ENCODE measurements at regions not wholly inside any gene's neighbourhood (a gene's known extent, or its start where the extent isn't known, plus 50 kb on each side); places are given as distances from the start of the nearest gene placed in this dataset.

DNA sequence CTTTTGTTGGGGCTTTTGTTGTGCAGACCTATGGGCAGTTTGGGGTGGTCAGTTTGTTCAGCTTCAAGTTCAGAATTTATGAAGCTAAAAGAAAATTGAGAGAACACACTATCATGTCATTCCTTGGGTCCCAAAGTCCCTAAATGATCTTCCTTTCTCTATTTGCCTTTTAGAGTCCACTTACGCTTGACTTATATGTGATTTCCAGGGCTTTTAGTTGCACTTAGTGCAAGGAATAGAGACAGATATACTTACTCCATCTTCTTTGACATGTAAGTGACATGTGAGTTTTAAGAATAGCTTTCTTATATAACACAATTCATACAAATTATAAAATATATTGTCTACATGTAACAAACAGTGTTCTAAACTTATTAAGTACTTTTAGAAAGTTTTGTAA, 660.1 kb upstream of the SLITRK1 start:
- in situ Hi-C loops (cut with HindIII; ENCODE audit: low sequenced_read_pairs), result no loop called here

DNA sequence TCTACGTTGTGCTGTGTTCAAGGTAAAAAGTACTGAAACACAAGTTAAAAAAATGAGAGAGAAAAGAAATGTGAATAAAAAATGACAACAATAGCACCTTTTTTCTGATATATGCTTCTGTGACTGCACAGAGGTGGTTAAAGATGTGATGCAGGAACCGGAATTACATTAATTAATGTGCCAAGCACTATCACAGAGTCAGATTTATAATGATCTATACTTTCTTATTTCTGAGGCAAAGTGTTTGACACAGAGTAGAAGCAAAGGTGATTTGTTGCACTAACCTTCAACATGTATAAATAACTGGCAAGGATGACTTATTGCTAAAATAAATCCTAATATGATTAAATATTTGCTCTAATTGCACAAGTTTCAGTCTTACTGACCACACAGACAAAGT, 654.6 kb upstream of the SLITRK1 start:
- in situ Hi-C loops (cut with HindIII; ENCODE audit: low sequenced_read_pairs), result no loop called here

DNA sequence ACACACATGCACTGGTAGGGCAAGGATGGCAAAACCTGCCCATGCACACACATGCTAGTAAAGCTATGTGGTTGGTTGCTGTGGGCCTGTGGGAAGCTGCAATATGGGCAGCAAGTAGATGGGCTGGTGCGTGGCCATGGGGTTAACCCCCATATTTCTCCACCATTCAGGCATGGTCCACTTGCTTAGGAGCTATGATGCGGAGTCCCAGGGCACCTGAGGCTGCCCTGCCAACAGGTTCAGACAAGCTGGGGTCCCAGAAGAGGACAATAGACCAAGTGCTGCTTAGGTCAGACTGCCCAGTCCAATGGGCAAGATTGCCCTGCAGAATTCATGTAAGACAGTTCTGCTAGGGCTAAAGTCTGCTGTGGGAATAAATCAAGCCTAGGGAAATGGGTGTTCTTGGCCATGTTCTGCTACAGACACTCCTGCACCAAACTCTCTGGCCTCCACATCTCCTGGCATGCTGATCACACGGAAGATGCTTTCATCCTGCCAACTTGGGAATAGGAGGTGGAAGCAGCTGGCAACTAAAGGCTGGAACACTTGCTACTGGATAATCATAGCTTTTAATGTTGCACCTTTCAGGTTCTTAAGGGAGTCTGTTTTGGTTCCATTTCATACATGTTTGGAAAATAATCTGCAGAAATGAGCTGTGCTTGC, 646.3 kb upstream of the SLITRK1 start:
- in situ Hi-C loops (cut with HindIII; ENCODE audit: low sequenced_read_pairs), result no loop called here

- in situ Hi-C loops (cut with HindIII; ENCODE audit: low sequenced_read_pairs), result no loop called here
Measured at GRCh38 chr13:84525865-84526264, 643.6 kb upstream of the SLITRK1 start.

DNA sequence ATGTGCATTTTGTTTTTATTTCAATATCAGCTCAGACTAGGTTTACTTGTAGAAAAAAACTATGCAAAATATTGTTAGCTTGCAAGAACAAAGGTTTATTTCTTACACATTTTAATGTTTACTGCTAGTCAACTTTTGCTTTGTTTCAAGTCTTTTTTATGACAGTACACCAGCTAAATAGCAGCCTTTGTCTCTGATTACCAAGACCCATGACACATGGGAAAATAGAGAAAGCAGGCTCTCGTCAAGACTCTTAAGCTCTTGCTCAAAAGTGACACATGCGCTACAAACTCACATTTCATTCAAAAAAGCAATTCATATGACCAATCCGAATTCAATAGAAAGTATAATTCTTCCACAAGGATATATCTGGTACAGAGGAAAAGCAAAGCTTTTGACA, 642.3 kb upstream of the SLITRK1 start:
- in situ Hi-C loops (cut with HindIII; ENCODE audit: low sequenced_read_pairs), result no loop called here

DNA sequence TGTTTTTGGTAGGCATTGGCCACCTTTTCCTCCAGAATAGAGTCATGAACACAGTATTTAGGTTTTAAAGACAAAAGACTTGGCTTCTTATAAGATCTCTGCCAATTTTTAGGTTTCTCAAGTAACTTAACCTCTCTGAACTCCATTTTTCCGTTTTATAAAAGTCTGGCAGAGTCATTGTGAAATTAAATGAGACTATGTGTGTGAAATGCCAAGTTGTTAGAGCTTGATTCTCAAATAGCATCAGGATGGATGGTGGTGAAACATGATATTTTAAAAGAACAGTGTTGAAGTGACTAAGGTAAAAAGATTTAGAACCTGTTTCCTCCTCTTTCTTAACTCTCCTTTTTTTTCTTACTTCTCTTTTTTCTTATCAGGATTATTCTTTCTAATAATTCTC, 617.7 kb upstream of the SLITRK1 start:
- in situ Hi-C loops (cut with HindIII; ENCODE audit: low sequenced_read_pairs), result no loop called here

DNA sequence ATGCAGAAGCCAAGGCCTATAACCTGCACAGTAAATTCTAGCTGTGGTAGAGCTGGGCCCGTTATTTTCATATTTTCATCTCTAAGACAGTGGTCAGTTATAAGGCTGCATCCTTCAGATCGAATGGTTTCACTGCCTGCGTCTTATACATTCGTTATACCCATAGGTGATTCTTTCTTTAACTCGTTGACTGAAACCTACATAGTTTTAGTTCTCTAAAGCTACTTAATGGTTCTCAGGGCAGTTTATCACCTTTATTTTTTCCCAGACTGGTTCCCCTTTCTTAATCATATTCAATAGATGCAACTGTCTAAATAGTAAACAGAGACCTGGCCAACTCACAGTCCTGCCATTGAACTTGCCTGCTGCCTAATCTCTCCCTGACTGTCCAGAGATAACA, 615.3 kb upstream of the SLITRK1 start:
- in situ Hi-C loops (cut with HindIII; ENCODE audit: low sequenced_read_pairs), result no loop called here

- in situ Hi-C loops (cut with HindIII; ENCODE audit: low sequenced_read_pairs), result no loop called here
Measured at GRCh38 chr13:84491952-84492351, 609.7 kb upstream of the SLITRK1 start.

GRCh38 chr13:84487752-84488151, 605.5 kb upstream of the SLITRK1 start:
- in situ Hi-C loops (cut with HindIII; ENCODE audit: low sequenced_read_pairs), result no loop called here

- in situ Hi-C loops (cut with HindIII; ENCODE audit: low sequenced_read_pairs), result no loop called here
Measured at GRCh38 chr13:84481958-84482357, 599.7 kb upstream of the SLITRK1 start.

- in situ Hi-C loops (cut with HindIII; ENCODE audit: low sequenced_read_pairs), result no loop called here
Measured at GRCh38 chr13:84479656-84480055, 597.4 kb upstream of the SLITRK1 start.

DNA sequence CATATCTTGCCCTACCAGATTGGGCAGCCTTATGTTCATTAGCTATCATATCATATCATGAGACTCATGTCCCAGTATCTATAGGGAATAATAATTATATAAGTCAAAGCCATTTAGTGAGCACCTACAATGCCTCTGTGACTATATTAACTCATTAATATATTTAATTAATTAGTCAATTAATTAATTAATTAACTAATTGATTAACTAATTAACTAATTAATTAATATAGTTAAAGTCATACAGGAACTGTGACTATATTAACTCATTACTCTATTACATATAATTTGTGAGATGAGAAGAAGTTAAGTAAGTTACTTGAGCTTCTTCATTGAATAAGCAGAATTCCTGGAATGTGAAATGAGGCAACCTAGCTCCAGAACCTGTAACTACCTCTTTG, 588.3 kb upstream of the SLITRK1 start:
- in situ Hi-C loops (cut with HindIII; ENCODE audit: low sequenced_read_pairs), result no loop called here

DNA sequence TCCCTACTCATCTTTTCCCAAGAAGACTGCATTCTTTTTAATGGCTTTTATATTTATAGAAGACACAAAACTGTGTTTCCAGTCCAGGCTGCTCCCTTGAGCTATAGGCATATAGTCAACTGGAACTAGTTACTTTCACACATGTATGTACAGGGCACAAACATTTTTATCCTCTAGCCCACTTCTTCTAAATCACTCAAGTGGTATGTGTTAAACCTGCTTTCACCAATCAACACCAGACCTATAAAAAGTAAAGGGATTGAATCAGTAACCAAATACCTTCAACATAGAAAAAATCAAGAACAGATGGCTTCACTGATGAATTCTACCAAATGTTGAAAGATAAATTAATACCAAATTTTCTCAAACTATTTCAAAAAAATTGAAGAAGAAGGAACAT, 584.2 kb upstream of the SLITRK1 start:
- in situ Hi-C loops (cut with HindIII; ENCODE audit: low sequenced_read_pairs), result no loop called here

DNA sequence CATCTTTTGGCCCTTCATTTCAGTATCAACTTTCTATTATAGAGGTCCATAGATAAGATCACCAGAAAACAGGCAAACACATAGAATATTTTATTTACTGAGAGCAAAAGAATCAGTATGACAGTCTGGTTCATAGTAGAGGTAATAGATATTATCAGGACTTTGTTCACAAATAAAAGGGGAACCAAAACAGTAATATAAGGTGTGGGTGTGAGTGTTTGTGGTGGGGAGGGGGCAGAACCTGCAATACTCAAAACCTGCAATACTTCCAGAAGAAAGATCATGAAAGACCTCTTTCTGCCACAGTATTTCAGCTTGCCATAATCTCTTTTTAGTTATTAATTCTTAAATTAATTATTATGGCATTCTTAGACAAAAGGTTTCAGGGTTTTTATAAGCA, 578.7 kb upstream of the SLITRK1 start:
- in situ Hi-C loops (cut with HindIII; ENCODE audit: low sequenced_read_pairs), result no loop called here

GRCh38 chr13:84455143-84455905, 573.0 kb upstream of the SLITRK1 start:
- in situ Hi-C loops (cut with HindIII; ENCODE audit: low sequenced_read_pairs), result no loop called here

- in situ Hi-C loops (cut with HindIII; ENCODE audit: low sequenced_read_pairs), result no loop called here
Measured at GRCh38 chr13:84447640-84447978, 565.3 kb upstream of the SLITRK1 start.

DNA sequence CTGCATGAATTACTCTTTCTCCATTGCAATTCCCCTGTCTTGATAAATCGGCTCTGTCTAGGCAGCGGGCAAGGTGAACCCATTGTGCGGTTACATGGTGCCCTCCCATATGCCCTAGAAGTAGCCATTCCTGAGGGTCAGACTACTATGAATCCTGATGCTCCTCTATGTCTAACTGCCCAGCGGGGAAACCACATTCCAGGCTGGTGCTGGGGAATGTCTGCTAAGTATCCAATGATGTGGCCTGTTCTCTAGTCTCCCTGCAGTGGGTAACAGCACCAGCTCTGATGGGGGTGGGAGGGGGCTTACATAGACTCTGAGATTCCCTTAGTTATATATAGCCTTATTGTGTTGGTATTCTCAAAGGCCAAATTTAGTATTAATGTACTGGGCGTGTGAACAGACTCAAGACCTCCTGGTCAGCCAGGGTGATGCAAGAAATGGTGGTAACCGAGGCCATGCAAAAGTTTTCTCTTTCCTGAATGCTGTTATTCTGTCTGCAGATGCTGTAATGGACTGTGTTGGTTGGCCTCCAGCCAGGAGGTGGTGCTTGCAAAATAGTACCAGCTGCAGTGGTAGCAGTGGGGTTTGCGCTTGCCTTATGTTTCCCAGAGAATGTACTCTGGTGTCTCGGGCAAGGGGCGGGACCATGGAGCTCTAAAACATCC, 564.8 kb upstream of the SLITRK1 start:
- in situ Hi-C loops (cut with HindIII; ENCODE audit: low sequenced_read_pairs), result no loop called here

DNA sequence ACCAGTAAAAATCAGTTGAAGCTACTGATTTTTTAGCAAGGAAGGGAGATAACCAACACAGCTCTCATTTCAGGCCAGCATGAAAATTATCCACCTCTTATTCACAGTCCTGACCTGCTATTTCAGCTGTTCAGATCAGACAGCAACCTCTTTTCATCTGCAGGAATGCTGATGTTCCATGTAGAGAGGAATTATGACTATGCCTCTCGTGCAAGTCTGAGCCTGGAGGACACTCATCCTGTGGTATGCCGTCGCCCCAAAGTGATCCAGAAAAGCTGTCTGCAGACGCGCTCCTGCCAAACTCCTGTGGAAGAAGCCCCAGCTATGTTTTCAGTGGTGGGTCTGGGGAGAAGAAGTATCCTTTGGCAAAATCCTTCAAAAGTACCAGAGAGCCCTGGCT, 563.5 kb upstream of the SLITRK1 start:
- in situ Hi-C loops (cut with HindIII; ENCODE audit: low sequenced_read_pairs), result no loop called here

- in situ Hi-C loops (cut with HindIII; ENCODE audit: low sequenced_read_pairs), result no loop called here
Measured at GRCh38 chr13:84443463-84443862, 561.2 kb upstream of the SLITRK1 start.

GRCh38 chr13:84439108-84439507, 556.8 kb upstream of the SLITRK1 start:
- in situ Hi-C loops (cut with HindIII; ENCODE audit: low sequenced_read_pairs), result no loop called here

DNA sequence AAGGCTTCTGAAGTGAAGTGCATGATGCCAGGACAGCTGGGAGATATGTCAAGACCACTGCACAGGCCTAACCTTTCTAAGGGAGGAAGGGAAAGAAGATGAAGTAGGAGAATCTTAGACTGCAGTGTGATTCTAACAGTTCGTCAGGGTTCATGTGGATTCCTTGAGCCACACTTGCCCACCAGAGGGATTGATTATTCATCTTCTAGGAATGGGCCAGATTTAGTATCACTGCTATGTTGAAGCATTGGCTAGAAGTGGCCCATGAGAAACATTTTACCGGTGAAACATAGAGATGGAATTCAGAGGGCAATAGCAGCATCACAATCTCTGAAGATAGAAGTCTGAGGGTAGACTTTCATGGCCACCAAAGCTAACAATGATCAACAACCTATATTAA, 550.8 kb upstream of the SLITRK1 start:
- in situ Hi-C loops (cut with HindIII; ENCODE audit: low sequenced_read_pairs), result no loop called here

DNA sequence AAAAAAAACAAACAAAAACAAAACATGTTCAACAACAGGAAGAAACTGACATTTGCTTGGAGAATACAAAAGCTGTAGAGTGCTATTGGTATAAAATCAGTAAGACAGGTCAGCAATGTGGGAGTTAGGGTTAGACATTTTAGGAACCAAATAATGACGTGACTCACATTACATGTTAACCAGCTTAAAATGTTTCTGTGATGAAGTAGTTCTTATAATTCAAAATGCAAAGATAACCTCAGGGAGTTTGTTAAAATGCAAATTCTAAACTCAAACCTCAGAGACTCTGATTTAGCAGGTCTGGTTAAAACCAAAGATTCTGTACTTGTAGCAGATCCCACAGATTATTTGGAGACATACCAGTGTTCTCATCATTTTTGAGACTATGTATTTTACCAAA, 549.4 kb upstream of the SLITRK1 start:
- in situ Hi-C loops (cut with HindIII; ENCODE audit: low sequenced_read_pairs), result no loop called here

Data from DLD1 (cell line).